Fibroblast of mammary gland (primary cell): ENCODE measurements at regions not wholly inside any gene's neighbourhood (a gene's known extent, or its start where the extent isn't known, plus 50 kb on each side); places are given as distances from the start of the nearest gene placed in this dataset.
A peak's percentile ranks its signal among the peaks of the same experiment; 100 is the strongest.
"Not testable (repeated sequence)": the region's sequence is repeated elsewhere in the genome, so short reads cannot be mapped to it uniquely, and the experiment has no call there.

Experiments used
- DNase-seq: peaks from one replicate; pipeline ENCODE4 v3.0.0-alpha.2; 2010; ENCODE audit warnings: low read depth
- H3K4me3 ChIP-seq: 2 replicates; pipeline ENCODE4 v1.5.1; 2011; ENCODE audit warnings: low read depth, mild to moderate bottlenecking, low read length, moderate library complexity; ENCODE audit not compliant: control insufficient read depth
- CTCF ChIP-seq: conservative IDR thresholded peaks from 2 replicates; pipeline ENCODE4 v1.5.1; 2011; ENCODE audit warnings: low read depth, low read length, inconsistent platforms; ENCODE audit not compliant: control insufficient read depth, insufficient read depth

- TF ChIP-seq CTCF: no peak
- peak; percentile 98 for DNase-seq
- no peak overlapping the region for H3K4me3 ChIP-seq
Measured at GRCh38 chr4:181796502-181796901, 446.7 kb upstream of the TENM3 start.

- DNase-seq: no peak
Measured at GRCh38 chr4:181798536-181798935, 444.7 kb upstream of the TENM3 start.

GRCh38 chr4:181799561-181800069, 443.6 kb upstream of the TENM3 start:
- DNase-seq: no peak
- H3K4me3 ChIP-seq: no peak overlapping the region
- TF ChIP-seq CTCF: no peak

More at GRCh38 chr4:181798536-181798935, 444.7 kb upstream of the TENM3 start:
- no peak overlapping the region for H3K4me3 ChIP-seq
- no peak for TF ChIP-seq CTCF

GRCh38 chr4:181802207-181802606, 441.0 kb upstream of the TENM3 start:
- H3K4me3 ChIP-seq: no peak overlapping the region
- DNase-seq: no peak
- no peak for TF ChIP-seq CTCF

GRCh38 chr4:181807771-181808170, 435.4 kb upstream of the TENM3 start:
- DNase-seq: peak; percentile 41
- no peak overlapping the region for H3K4me3 ChIP-seq
- no peak for TF ChIP-seq CTCF

GRCh38 chr4:181810711-181811110, 432.5 kb upstream of the TENM3 start:
- no peak for DNase-seq
- no peak for TF ChIP-seq CTCF
- no peak overlapping the region for H3K4me3 ChIP-seq

- DNase-seq, H3K4me3 ChIP-seq: not testable (repeated sequence)
Measured at GRCh38 chr4:181811550-181811949, 431.7 kb upstream of the TENM3 start.

- H3K4me3 ChIP-seq: no peak overlapping the region
- DNase-seq: peak; percentile 45
- TF ChIP-seq CTCF: no peak
Measured at GRCh38 chr4:181819946-181820345, 423.3 kb upstream of the TENM3 start.
